ENCODE measurements at regions not wholly inside any gene's neighbourhood (a gene's known extent, or its start where the extent isn't known, plus 50 kb on each side); places are given as distances from the start of the nearest gene placed in this dataset.
"Not testable (repeated sequence)": the region's sequence is repeated elsewhere in the genome, so short reads cannot be mapped to it uniquely, and the experiment has no call there.

- DNase-seq (no peak), ATAC-seq (replicated peaks) (no peak)
- Mint-ChIP-seq H3K4me3 (no peak overlapping the region), H3K27ac (no peak overlapping the region), H3K27me3 (peaks cover 16 to 31% of the 10 kb centered on the region in 2 donors), H3K4me1 (ENCODE audit: low read depth in 2 of 2) (no peaks in the 10 kb centered on the region), H3K36me3 (ENCODE audit: insufficient read depth) (no peaks in the 10 kb centered on the region), H3K9me3 (no peaks in the 10 kb centered on the region)
These were observed 270.6 kb upstream of the IRX4 start for GRCh38 chr5:2153350-2153749.

GRCh38 chr5:2151301-2151888 is 268.7 kb upstream of the IRX4 start:
- not testable (repeated sequence) for H3K4me3 Mint-ChIP-seq; DNase-seq; H3K4me1 Mint-ChIP-seq (ENCODE audit: low read depth in 2 of 2); H3K27ac Mint-ChIP-seq; H3K9me3 Mint-ChIP-seq; ATAC-seq (replicated peaks); H3K36me3 Mint-ChIP-seq (ENCODE audit: insufficient read depth)
- H3K27me3 Mint-ChIP-seq, result peaks cover 16 to 31% of the 10 kb centered on the region in 2 donors

- peaks cover 16 to 31% of the 10 kb centered on the region in 2 donors for H3K27me3 Mint-ChIP-seq
- H3K27ac Mint-ChIP-seq, result no peak overlapping the region
- H3K4me3 Mint-ChIP-seq, result no peak overlapping the region
- DNase-seq, result no peak
- ATAC-seq (replicated peaks), result no peak
- no peaks in the 10 kb centered on the region for H3K9me3 Mint-ChIP-seq
- no peaks in the 10 kb centered on the region for H3K36me3 Mint-ChIP-seq (ENCODE audit: insufficient read depth)
- H3K4me1 Mint-ChIP-seq (ENCODE audit: low read depth in 2 of 2), result peaks cover 0 to 2% of the 10 kb centered on the region in 2 donors
These were observed 266.4 kb upstream of the IRX4 start for GRCh38 chr5:2149195-2149539.

- Mint-ChIP-seq H3K27me3 (peaks cover 16 to 38% of the 10 kb centered on the region in 2 donors), H3K4me3 (no peak overlapping the region), H3K36me3 (ENCODE audit: insufficient read depth) (no peaks in the 10 kb centered on the region), H3K4me1 (ENCODE audit: low read depth in 2 of 2) (peaks cover 0 to 2% of the 10 kb centered on the region in 2 donors), H3K27ac (no peak overlapping the region), H3K9me3 (no peaks in the 10 kb centered on the region)
- no peak for DNase-seq
- ATAC-seq (replicated peaks), result no peak
These were observed 265.8 kb upstream of the IRX4 start for GRCh38 chr5:2148312-2149194.

GRCh38 chr5:2147504-2148311 is 265.0 kb upstream of the IRX4 start:
- Mint-ChIP-seq H3K9me3 (no peaks in the 10 kb centered on the region), H3K4me3 (no peak overlapping the region), H3K36me3 (ENCODE audit: insufficient read depth) (no peaks in the 10 kb centered on the region), H3K4me1 (ENCODE audit: low read depth in 2 of 2) (peaks cover 0 to 2% of the 10 kb centered on the region in 2 donors), H3K27ac (no peak overlapping the region), H3K27me3 (peaks cover 16 to 45% of the 10 kb centered on the region in 2 donors)
- DNase-seq (no peak), ATAC-seq (replicated peaks) (no peak)

GRCh38 chr5:2143646-2144353 is 261.1 kb upstream of the IRX4 start:
- H3K9me3 Mint-ChIP-seq, result no peaks in the 10 kb centered on the region
- H3K4me3 Mint-ChIP-seq, result no peak overlapping the region
- H3K27ac Mint-ChIP-seq, result no peak overlapping the region
- no peak for DNase-seq
- ATAC-seq (replicated peaks), result no peak
- peaks cover 0 to 3% of the 10 kb centered on the region in 2 donors for H3K4me1 Mint-ChIP-seq (ENCODE audit: low read depth in 2 of 2)
- no peaks in the 10 kb centered on the region for H3K36me3 Mint-ChIP-seq (ENCODE audit: insufficient read depth)
- H3K27me3 Mint-ChIP-seq, result peaks cover 22 to 51% of the 10 kb centered on the region in 2 donors

- H3K4me1 Mint-ChIP-seq (ENCODE audit: low read depth in 2 of 2), result peaks cover 0 to 3% of the 10 kb centered on the region in 2 donors
- no peak overlapping the region for H3K4me3 Mint-ChIP-seq
These were observed 260.4 kb upstream of the IRX4 start for GRCh38 chr5:2143088-2143487.

GRCh38 chr5:2142456-2142954 is 259.8 kb upstream of the IRX4 start:
- no peak for DNase-seq
- Mint-ChIP-seq H3K27me3 (peaks cover 27 to 57% of the 10 kb centered on the region in 2 donors), H3K36me3 (ENCODE audit: insufficient read depth) (no peaks in the 10 kb centered on the region), H3K4me1 (ENCODE audit: low read depth in 2 of 2) (peaks cover 0 to 2% of the 10 kb centered on the region in 2 donors), H3K4me3 (no peak overlapping the region), H3K9me3 (no peaks in the 10 kb centered on the region), H3K27ac (no peak overlapping the region)
- ATAC-seq (replicated peaks), result no peak

More at GRCh38 chr5:2143088-2143487, 260.4 kb upstream of the IRX4 start:
- DNase-seq, result no peak
- ATAC-seq (replicated peaks), result no peak
- Mint-ChIP-seq H3K27me3 (peaks cover 27 to 51% of the 10 kb centered on the region in 2 donors), H3K9me3 (no peaks in the 10 kb centered on the region), H3K27ac (no peak overlapping the region), H3K36me3 (ENCODE audit: insufficient read depth) (no peaks in the 10 kb centered on the region)

- H3K4me3 Mint-ChIP-seq, result no peak overlapping the region
- peaks cover 0 to 2% of the 10 kb centered on the region in 2 donors for H3K4me1 Mint-ChIP-seq (ENCODE audit: low read depth in 2 of 2)
- no peak for DNase-seq
- no peaks in the 10 kb centered on the region for H3K9me3 Mint-ChIP-seq
- peaks cover 27 to 68% of the 10 kb centered on the region in 2 donors for H3K27me3 Mint-ChIP-seq
- H3K27ac Mint-ChIP-seq, result no peak overlapping the region
- no peaks in the 10 kb centered on the region for H3K36me3 Mint-ChIP-seq (ENCODE audit: insufficient read depth)
- ATAC-seq (replicated peaks), result no peak
These were observed 258.7 kb upstream of the IRX4 start for GRCh38 chr5:2141254-2142000.

- H3K4me3 Mint-ChIP-seq, result no peak overlapping the region
These were observed 257.9 kb upstream of the IRX4 start for GRCh38 chr5:2140501-2141175.

GRCh38 chr5:2139478-2139877 is 256.8 kb upstream of the IRX4 start:
- Mint-ChIP-seq H3K4me3 (no peak overlapping the region), H3K4me1 (ENCODE audit: low read depth in 2 of 2) (peaks cover 0 to 2% of the 10 kb centered on the region in 2 donors), H3K27me3 (peaks cover 27 to 72% of the 10 kb centered on the region in 2 donors), H3K27ac (no peak overlapping the region), H3K9me3 (no peaks in the 10 kb centered on the region), H3K36me3 (ENCODE audit: insufficient read depth) (no peaks in the 10 kb centered on the region)
- ATAC-seq (replicated peaks), result no peak
- DNase-seq, result no peak

More at GRCh38 chr5:2140501-2141175, 257.9 kb upstream of the IRX4 start:
- no peaks in the 10 kb centered on the region for H3K9me3 Mint-ChIP-seq
- ATAC-seq (replicated peaks) (no peak), DNase-seq (no peak)
- H3K27ac Mint-ChIP-seq, result no peak overlapping the region
- peaks cover 0 to 2% of the 10 kb centered on the region in 2 donors for H3K4me1 Mint-ChIP-seq (ENCODE audit: low read depth in 2 of 2)
- peaks cover 27 to 72% of the 10 kb centered on the region in 2 donors for H3K27me3 Mint-ChIP-seq
- no peaks in the 10 kb centered on the region for H3K36me3 Mint-ChIP-seq (ENCODE audit: insufficient read depth)

- Mint-ChIP-seq H3K27ac (no peak overlapping the region), H3K27me3 (peaks cover 27 to 70% of the 10 kb centered on the region in 2 donors), H3K36me3 (ENCODE audit: insufficient read depth) (no peaks in the 10 kb centered on the region), H3K4me1 (ENCODE audit: low read depth in 2 of 2) (peaks cover 0 to 2% of the 10 kb centered on the region in 2 donors), H3K4me3 (no peak overlapping the region), H3K9me3 (no peaks in the 10 kb centered on the region)
- DNase-seq, result no peak
- no peak for ATAC-seq (replicated peaks)
These were observed 256.2 kb upstream of the IRX4 start for GRCh38 chr5:2138896-2139295.

Measured in effector memory CD8-positive, alpha-beta T cell (primary cell).